HL-60 (cell line): ENCODE measurements at regions not wholly inside any gene's neighbourhood (a gene's known extent, or its start where the extent isn't known, plus 50 kb on each side); places are given as distances from the start of the nearest gene placed in this dataset.

ENCODE experiments used
- GABPA ChIP-seq: IDR thresholded peaks from 2 replicates; pipeline ENCODE4 v1.6.1; 2012; ENCODE audit warnings: low read depth
- POLR2AphosphoS5 ChIP-seq: IDR thresholded peaks from 2 replicates; pipeline ENCODE4 v1.6.1; 2012; ENCODE audit warnings: low read depth
- TF ChIP-seq, protein P1 (sequence below): IDR thresholded peaks from one replicate; pipeline ENCODE4 v1.5.1; 2011; ENCODE audit warnings: low read length, control low read depth, inconsistent platforms; ENCODE audit not compliant: insufficient read depth
- TF ChIP-seq, protein P2 (sequence below): IDR thresholded peaks from 2 replicates; pipeline ENCODE4 v1.6.1; 2012; ENCODE audit warnings: low read depth; ENCODE audit not compliant: insufficient replicate concordance

DNA sequence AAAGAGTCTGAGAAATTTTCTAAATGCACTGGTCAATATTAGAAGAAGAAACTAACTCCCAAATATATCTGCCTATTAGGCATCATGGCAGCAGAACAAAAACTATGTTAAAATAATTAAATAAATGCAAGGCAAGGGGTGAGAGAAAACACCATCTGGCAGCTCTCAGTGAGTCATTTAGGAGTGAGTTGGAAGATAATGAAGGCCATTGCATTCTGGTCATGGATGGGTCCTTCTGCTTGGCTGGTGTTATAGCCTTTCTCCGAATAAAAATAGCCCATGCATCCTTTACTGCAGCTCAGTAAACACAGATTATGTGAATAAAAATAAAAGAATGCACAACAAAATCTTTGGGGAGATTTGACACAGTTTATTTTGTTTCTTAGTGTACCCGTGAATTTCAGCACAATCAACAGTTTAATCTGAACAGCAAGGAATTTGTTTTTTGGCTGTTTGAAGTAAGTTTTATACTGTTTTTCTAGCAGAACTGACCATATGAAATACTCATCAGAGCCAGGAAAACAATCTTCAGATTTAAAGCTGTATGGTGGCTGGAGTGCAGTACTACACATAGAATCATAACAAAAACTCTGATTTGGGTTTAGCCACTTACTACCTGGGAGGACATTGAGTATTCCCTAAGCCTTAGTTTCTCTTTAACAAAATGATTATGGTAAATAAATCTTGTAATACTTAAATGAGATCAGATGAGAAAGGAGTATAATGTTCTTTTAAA is 225.1 kb upstream of the ITGA4 start:
- TF ChIP-seq, protein P1, sequence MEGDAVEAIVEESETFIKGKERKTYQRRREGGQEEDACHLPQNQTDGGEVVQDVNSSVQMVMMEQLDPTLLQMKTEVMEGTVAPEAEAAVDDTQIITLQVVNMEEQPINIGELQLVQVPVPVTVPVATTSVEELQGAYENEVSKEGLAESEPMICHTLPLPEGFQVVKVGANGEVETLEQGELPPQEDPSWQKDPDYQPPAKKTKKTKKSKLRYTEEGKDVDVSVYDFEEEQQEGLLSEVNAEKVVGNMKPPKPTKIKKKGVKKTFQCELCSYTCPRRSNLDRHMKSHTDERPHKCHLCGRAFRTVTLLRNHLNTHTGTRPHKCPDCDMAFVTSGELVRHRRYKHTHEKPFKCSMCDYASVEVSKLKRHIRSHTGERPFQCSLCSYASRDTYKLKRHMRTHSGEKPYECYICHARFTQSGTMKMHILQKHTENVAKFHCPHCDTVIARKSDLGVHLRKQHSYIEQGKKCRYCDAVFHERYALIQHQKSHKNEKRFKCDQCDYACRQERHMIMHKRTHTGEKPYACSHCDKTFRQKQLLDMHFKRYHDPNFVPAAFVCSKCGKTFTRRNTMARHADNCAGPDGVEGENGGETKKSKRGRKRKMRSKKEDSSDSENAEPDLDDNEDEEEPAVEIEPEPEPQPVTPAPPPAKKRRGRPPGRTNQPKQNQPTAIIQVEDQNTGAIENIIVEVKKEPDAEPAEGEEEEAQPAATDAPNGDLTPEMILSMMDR: no peak
- TF ChIP-seq GABPA (no peak), POLR2AphosphoS5 (no peak)
- TF ChIP-seq, protein P2, sequence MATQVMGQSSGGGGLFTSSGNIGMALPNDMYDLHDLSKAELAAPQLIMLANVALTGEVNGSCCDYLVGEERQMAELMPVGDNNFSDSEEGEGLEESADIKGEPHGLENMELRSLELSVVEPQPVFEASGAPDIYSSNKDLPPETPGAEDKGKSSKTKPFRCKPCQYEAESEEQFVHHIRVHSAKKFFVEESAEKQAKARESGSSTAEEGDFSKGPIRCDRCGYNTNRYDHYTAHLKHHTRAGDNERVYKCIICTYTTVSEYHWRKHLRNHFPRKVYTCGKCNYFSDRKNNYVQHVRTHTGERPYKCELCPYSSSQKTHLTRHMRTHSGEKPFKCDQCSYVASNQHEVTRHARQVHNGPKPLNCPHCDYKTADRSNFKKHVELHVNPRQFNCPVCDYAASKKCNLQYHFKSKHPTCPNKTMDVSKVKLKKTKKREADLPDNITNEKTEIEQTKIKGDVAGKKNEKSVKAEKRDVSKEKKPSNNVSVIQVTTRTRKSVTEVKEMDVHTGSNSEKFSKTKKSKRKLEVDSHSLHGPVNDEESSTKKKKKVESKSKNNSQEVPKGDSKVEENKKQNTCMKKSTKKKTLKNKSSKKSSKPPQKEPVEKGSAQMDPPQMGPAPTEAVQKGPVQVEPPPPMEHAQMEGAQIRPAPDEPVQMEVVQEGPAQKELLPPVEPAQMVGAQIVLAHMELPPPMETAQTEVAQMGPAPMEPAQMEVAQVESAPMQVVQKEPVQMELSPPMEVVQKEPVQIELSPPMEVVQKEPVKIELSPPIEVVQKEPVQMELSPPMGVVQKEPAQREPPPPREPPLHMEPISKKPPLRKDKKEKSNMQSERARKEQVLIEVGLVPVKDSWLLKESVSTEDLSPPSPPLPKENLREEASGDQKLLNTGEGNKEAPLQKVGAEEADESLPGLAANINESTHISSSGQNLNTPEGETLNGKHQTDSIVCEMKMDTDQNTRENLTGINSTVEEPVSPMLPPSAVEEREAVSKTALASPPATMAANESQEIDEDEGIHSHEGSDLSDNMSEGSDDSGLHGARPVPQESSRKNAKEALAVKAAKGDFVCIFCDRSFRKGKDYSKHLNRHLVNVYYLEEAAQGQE: no peak
